ENCODE measurements at regions not wholly inside any gene's neighbourhood (a gene's known extent, or its start where the extent isn't known, plus 50 kb on each side); places are given as distances from the start of the nearest gene placed in this dataset.
"Not testable (repeated sequence)": the region's sequence is repeated elsewhere in the genome, so short reads cannot be mapped to it uniquely, and the experiment has no call there.

DNA sequence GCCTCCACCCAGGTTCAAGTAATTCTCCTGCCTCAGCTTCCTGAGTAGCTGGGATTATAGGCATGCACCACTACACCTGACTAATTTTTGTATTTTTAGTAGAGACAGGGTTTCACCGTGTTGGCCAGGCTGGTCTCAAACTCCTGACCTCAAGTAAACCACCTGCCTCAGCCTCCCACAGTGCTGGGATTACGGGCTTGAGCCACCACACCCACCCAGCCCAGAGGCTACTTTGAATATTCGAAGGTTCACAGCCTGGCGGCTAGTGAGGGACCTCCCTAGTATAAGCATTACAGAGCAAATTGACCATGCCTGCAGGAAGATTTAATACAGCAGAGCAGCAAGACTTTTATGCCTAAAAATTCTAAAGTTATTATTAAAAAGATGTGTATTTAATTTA lies 86.6 kb downstream of the SEPTIN7 start:
- H3K9me3 ChIP-seq (ENCODE audit: control insufficient read depth, low read length); intact Hi-C loops (cut with DNase I); H3K27ac ChIP-seq (ENCODE audit: low read length); DNase-seq; H3K4me3 ChIP-seq (ENCODE audit: low read length); ATAC-seq; H3K4me1 ChIP-seq (ENCODE audit: control insufficient read depth, insufficient read depth, low read length); H3K27me3 ChIP-seq (ENCODE audit: control insufficient read depth, insufficient read depth): not testable (repeated sequence)
- 89% methylated on average over 4 of the region's 4 CpGs for WGBS

DNA sequence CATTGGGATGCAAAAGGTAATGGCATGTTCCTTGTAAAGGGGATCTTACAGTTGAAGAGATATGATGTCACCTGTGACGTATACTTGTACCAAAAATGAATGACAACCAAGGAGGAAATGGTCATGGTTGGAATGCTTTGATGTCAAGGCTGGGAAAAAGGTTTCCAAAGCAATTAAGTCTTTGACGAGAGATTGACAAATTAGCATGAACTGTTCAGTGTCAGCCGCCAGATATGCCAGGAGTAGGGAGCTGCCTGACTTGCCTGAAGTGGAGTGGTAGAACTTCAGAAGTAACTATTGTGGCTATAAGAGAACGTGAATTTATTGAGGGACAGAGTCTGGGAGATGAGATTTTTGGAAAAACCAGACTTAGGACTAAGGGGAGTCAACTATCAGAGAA lies 88.1 kb downstream of the SEPTIN7 start:
- H3K9me3 ChIP-seq (ENCODE audit: control insufficient read depth, low read length) = no peaks in the 10 kb centered on the region
- no peak overlapping the region for H3K4me3 ChIP-seq (ENCODE audit: low read length)
- DNase-seq (no peak), ATAC-seq (no peak)
- H3K27me3 ChIP-seq (ENCODE audit: control insufficient read depth, insufficient read depth) = no peaks in the 10 kb centered on the region
- intact Hi-C loops (cut with DNase I) = no loop called here
- no peak overlapping the region for H3K27ac ChIP-seq (ENCODE audit: low read length)
- no peaks in the 10 kb centered on the region for H3K4me1 ChIP-seq (ENCODE audit: control insufficient read depth, insufficient read depth, low read length)
- 97% methylated on average over 4 of the region's 4 CpGs for WGBS

DNA sequence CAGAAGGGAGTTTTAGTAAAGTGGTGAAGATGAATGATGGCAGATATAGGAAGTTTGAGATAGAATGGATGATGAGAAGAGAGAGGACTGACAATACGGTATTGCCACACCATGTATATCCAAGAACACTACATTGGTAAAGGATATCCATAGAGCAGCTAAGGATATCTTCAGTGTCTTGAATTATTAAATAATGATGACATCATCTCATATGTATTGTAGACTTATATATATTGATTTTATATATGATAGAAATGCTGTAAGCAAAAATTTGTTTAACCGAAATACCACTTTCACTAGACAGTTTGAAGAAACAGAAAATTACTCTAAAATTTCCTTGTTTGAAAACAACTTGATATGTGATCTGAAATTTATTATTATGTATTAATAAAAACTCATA lies 89.0 kb downstream of the SEPTIN7 start:
- Histone ChIP-seq H3K27me3 (ENCODE audit: control insufficient read depth, insufficient read depth) (no peaks in the 10 kb centered on the region), H3K27ac (ENCODE audit: low read length) (no peak overlapping the region), H3K4me1 (ENCODE audit: control insufficient read depth, insufficient read depth, low read length) (no peaks in the 10 kb centered on the region), H3K4me3 (ENCODE audit: low read length) (no peak overlapping the region), H3K9me3 (ENCODE audit: control insufficient read depth, low read length) (no peaks in the 10 kb centered on the region)
- intact Hi-C loops (cut with DNase I) = no loop called here
- no peak for DNase-seq
- WGBS = over 99% methylated on average over 2 of the region's 2 CpGs
- no peak for ATAC-seq

DNA sequence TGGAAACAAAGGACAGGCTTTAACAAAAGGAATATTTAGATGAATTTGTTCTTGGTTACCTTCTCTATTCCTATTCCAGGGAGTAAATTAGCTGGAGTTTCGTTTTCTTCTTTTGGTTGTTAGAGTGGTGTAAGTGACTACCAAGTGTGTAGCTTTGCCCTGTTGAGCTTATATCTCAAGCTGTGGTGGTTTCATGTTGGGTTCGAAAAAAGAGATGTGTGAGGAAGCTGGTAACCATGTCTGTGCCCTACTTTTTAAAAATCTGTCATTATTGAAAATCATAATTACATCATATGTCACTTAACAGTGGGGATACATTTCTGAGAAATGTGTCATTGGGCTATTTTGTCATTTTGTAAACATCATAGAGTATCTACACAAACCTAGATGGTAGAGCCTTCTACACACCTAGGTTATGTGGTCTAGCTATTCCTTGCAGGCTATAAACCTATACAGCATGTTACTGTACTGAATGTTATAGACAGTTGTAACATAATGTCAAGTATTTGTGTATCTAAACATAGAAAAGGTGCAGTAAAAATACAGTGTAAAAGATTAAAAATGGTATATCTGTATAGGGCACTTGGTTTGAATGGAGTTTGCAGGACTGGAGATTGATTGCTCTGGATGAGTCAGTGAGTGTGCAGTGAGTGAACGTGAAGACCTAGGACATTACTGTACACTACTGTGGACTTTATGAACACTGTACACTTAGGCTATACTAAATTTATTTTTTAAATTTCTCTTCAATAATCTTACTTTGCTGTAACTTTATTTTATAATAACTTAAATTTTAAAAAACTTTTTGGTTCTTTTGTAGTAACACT lies 90.4 kb downstream of the SEPTIN7 start:
- ATAC-seq (no peak), DNase-seq (no peak)
- Histone ChIP-seq H3K27me3 (ENCODE audit: control insufficient read depth, insufficient read depth) (no peaks in the 10 kb centered on the region), H3K4me1 (ENCODE audit: control insufficient read depth, insufficient read depth, low read length) (no peaks in the 10 kb centered on the region), H3K27ac (ENCODE audit: low read length) (no peak overlapping the region), H3K9me3 (ENCODE audit: control insufficient read depth, low read length) (no peaks in the 10 kb centered on the region), H3K4me3 (ENCODE audit: low read length) (no peak overlapping the region)
- 97% methylated on average over 3 of the region's 3 CpGs for WGBS
- intact Hi-C loops (cut with DNase I) = no loop called here

DNA sequence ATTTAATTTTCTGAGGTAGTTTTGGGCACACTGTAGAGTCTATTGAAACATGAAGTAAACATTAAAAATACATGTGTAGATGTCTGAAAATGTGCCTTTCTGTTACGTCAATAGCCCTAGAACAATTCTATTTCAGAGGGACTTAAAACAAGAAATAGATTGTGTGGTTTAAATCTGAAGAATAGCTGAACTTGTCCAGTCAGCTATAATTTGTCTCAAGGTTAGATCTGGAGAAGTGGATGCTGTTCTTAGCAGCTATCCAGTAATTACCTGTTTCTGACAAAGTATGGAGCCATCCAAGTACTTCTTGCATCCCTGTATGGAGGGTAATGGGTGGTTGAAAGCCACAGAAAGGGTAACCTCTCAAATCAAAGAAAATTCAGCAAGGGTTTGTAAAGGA lies 92.8 kb downstream of the SEPTIN7 start:
- WGBS = 89% methylated on average over 1 of the region's 1 CpG
- H3K27ac ChIP-seq (ENCODE audit: low read length) = no peak overlapping the region
- ATAC-seq (no peak), DNase-seq (no peak)
- intact Hi-C loops (cut with DNase I) = no loop called here
- no peaks in the 10 kb centered on the region for H3K9me3 ChIP-seq (ENCODE audit: control insufficient read depth, low read length)
- H3K4me3 ChIP-seq (ENCODE audit: low read length) = no peak overlapping the region
- H3K27me3 ChIP-seq (ENCODE audit: control insufficient read depth, insufficient read depth) = no peaks in the 10 kb centered on the region
- H3K4me1 ChIP-seq (ENCODE audit: control insufficient read depth, insufficient read depth, low read length) = no peaks in the 10 kb centered on the region

DNA sequence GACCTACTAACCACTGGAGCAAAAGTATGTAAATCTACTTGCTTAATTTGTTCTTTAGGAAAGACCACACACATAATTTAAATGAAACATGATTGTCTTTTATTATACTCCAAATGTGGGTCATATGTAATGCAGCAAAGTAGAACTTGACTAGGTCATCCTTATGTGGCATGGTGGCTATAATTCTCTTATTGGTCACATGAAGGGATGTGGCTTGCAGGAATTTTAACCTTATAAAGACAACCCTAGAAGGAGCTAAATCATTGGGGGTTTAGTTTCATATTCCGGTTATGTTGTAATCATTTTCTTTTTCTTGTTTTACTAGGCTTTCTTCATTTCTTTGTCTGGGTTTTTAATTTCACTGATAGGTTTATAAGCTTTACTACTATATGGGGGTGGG lies 93.9 kb downstream of the SEPTIN7 start:
- WGBS = 93% methylated on average over 1 of the region's 1 CpG
- no peaks in the 10 kb centered on the region for H3K9me3 ChIP-seq (ENCODE audit: control insufficient read depth, low read length)
- ATAC-seq (no peak), DNase-seq (no peak)
- intact Hi-C loops (cut with DNase I) = no loop called here
- H3K27me3 ChIP-seq (ENCODE audit: control insufficient read depth, insufficient read depth) = no peaks in the 10 kb centered on the region
- H3K4me1 ChIP-seq (ENCODE audit: control insufficient read depth, insufficient read depth, low read length) = no peaks in the 10 kb centered on the region
- H3K27ac ChIP-seq (ENCODE audit: low read length) = no peak overlapping the region
- no peak overlapping the region for H3K4me3 ChIP-seq (ENCODE audit: low read length)

DNA sequence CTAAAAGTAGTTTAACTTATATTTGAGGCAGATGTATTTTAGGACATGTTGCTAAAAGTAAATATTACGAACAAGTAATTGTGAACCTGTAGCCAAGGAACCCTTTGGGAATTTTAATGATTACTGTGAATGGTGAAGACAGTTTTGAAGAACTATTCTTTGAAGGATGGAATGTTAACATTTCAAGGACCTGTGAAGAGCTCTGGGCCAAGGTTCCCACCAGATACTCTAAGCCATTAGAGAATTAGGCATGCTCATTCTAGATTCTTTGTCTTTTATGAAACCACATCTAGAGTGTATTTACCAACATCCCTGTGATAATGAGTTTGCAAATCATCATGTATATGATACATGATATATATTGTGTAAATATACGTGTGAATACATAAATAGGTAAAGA lies 99.8 kb downstream of the SEPTIN7 start:
- Histone ChIP-seq H3K4me3 (ENCODE audit: low read length) (no peak overlapping the region), H3K27me3 (ENCODE audit: control insufficient read depth, insufficient read depth) (no peaks in the 10 kb centered on the region), H3K9me3 (ENCODE audit: control insufficient read depth, low read length) (no peaks in the 10 kb centered on the region), H3K27ac (ENCODE audit: low read length) (no peak overlapping the region), H3K4me1 (ENCODE audit: control insufficient read depth, insufficient read depth, low read length) (no peaks in the 10 kb centered on the region)
- ATAC-seq (no peak), DNase-seq (no peak)
- WGBS = 87% methylated on average over 2 of the region's 2 CpGs
- intact Hi-C loops (cut with DNase I) = loop anchor here in 3 of 4 donors (10.0 kb wide), 1 partner anchor 96 kb away; the partner anchor contains the start of gene SEPTIN7 (in 3 of the 3)

DNA sequence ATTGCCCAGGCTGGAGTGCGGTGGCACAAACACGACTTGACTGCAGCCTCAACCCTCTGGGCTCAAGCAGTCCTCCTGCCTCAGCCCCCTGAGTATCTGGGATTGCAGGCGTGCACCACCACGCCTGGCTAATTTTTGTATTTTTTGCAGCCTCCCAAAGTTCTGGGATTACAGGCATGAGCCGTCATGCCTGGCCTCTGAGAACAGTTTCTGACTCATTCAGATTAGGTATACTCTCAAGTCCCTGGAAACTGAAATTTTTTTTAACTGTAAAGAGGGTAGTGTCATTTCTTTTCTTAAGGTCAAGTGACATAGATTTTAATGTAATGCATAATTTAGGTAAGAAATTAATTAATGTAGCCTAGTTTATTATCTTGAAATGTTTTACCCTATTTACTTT lies 104.7 kb downstream of the SEPTIN7 start:
- Histone ChIP-seq H3K9me3 (ENCODE audit: control insufficient read depth, low read length) (no peaks in the 10 kb centered on the region), H3K27ac (ENCODE audit: low read length) (no peak overlapping the region), H3K4me1 (ENCODE audit: control insufficient read depth, insufficient read depth, low read length) (peaks cover 3% of the 10 kb centered on the region), H3K27me3 (ENCODE audit: control insufficient read depth, insufficient read depth) (no peaks in the 10 kb centered on the region), H3K4me3 (ENCODE audit: low read length) (no peak overlapping the region)
- intact Hi-C loops (cut with DNase I) = loop anchor here (5.0 to 10.0 kb wide), 3 partner anchors 101 to 198 kb away; partner anchors contain the start of gene SEPTIN7 (in 3 of the 4)
- 75% methylated on average over 5 of the region's 5 CpGs for WGBS
- ATAC-seq (no peak), DNase-seq (no peak)

DNA sequence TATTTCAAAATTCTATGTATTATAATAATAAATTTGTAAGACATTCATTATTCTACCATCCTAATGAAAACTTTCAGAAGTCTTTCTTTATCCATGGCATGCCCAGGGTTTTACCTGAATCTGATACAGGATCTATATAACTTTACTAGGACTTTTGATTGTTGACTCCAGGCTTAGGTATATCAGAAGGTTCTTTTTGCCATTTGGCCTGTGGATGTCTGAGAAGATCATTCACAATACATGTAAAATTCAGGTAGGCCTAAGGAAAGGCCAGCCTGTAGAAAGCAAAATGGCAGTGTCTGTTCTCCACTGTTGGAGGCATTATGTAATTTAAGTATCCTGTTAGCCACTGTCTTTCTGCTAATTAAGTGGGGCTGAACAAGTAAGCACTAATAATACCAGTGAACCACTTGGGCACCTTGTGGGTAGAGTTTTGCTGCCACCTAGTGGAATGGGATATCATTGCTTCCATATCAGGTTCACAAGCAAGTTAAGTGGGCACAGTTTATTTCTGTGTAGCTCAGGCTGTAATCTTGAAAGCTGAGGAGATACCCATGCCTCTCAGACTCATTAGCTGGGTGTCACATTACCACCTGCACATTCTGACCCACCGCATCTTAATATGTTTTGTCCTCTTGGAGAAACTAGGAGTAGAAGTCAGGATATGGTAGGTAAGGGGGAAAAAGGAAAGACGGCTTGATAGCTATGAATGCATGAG lies 105.5 kb downstream of the SEPTIN7 start:
- peak in 1 of 3 donors; percentile 26 for DNase-seq
- Histone ChIP-seq H3K4me3 (ENCODE audit: low read length) (no peak overlapping the region), H3K9me3 (ENCODE audit: control insufficient read depth, low read length) (no peaks in the 10 kb centered on the region), H3K27ac (ENCODE audit: low read length) (no peak overlapping the region), H3K27me3 (ENCODE audit: control insufficient read depth, insufficient read depth) (no peaks in the 10 kb centered on the region), H3K4me1 (ENCODE audit: control insufficient read depth, insufficient read depth, low read length) (peaks cover 3% of the 10 kb centered on the region)
- 52% methylated on average over 2 of the region's 2 CpGs for WGBS
- peak; percentile 79 to 90 for ATAC-seq
- intact Hi-C loops (cut with DNase I) = loop anchor here (2.0 to 10.0 kb wide), 4 partner anchors 102 to 199 kb away; partner anchors contain the start of gene SEPTIN7 (in 3 of the 4)

DNA sequence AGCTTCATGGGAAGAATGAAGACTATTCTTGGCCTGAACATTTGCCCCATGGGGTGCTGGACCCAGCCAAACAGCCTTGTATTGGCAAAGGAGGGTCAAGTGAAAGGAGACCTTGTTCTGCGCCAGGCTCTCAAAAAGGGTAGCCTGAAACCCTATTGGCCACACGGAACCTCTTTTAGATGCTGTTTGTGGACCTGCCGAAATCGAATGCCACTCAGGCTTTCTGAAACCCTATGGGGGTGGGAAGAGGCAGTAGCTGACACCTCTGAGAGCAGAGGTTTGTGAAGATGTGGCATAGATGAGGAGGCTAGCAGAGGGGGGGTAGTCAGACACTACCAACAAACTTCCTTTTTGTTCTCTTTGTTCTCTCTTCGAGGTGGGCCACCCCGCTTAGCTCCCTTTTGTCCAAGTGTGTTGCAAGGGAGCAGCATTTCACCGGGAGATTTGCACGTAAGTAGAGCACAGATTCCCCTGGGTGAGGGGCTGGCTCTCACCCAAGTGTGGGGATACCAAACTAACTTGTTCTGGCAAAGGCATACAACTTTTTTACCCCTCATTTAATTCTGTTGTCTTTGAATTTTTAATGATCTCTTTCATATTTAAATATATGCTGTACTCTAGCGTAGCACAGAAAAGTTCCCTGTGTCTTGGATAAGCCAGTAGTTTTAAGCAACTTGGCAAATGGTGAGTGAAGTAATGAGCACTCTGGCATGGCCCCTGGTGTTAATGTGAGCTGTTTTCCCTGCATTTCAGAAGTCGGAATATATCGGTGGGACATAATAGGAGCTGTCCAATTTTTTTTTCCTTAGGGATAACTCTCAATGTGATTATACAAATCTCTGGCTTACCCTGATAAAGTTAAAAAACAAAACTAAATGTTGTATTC lies 107.7 kb downstream of the SEPTIN7 start:
- 41% methylated on average over 11 of the region's 11 CpGs for WGBS
- intact Hi-C loops (cut with DNase I) = loop anchor here (5.0 to 10.0 kb wide), 3 partner anchors 104 to 201 kb away; partner anchors contain the start of gene SEPTIN7 (in 3 of the 4)
- Histone ChIP-seq H3K4me3 (ENCODE audit: low read length) (no peak overlapping the region), H3K4me1 (ENCODE audit: control insufficient read depth, insufficient read depth, low read length) (peaks cover 3% of the 10 kb centered on the region), H3K27ac (ENCODE audit: low read length) (no peak overlapping the region), H3K9me3 (ENCODE audit: control insufficient read depth, low read length) (no peaks in the 10 kb centered on the region), H3K27me3 (ENCODE audit: control insufficient read depth, insufficient read depth) (no peaks in the 10 kb centered on the region)
- peak; percentile 51 to 79 (median 73) for DNase-seq
- ATAC-seq = peak; percentile 42 to 64
